Fibroblast of the conjunctiva (primary cell): ENCODE measurements at regions not wholly inside any gene's neighbourhood (a gene's known extent, or its start where the extent isn't known, plus 50 kb on each side); places are given as distances from the start of the nearest gene placed in this dataset.
A peak's percentile ranks its signal among the peaks of the same experiment; 100 is the strongest.
"Not testable (repeated sequence)": the region's sequence is repeated elsewhere in the genome, so short reads cannot be mapped to it uniquely, and the experiment has no call there.

Experiments used
- DNase-seq: peaks from one replicate; pipeline ENCODE4 v3.0.0-alpha.2; 2010; ENCODE audit warnings: low read depth

- no peak for DNase-seq
These were observed 284.5 kb upstream of the POU5F2 start for GRCh38 chr5:94025788-94026473.

GRCh38 chr5:94024620-94025019 lies 283.2 kb upstream of the POU5F2 start:
- DNase-seq, result no peak

- no peak for DNase-seq
These were observed 282.7 kb upstream of the POU5F2 start for GRCh38 chr5:94024101-94024500.

GRCh38 chr5:94021246-94021645 lies 279.8 kb upstream of the POU5F2 start:
- DNase-seq, result no peak

- no peak for DNase-seq
These were observed 276.2 kb upstream of the POU5F2 start for GRCh38 chr5:94017579-94017978.

GRCh38 chr5:94010814-94011213 lies 269.4 kb upstream of the POU5F2 start:
- DNase-seq, result no peak

- DNase-seq, result no peak
These were observed 267.8 kb upstream of the POU5F2 start for GRCh38 chr5:94009161-94009560.

GRCh38 chr5:93998951-93999455 lies 257.6 kb upstream of the POU5F2 start:
- DNase-seq, result no peak

GRCh38 chr5:93997562-93997961 lies 256.2 kb upstream of the POU5F2 start:
- DNase-seq, result no peak

GRCh38 chr5:93995126-93995621 lies 253.8 kb upstream of the POU5F2 start:
- peak; percentile 20 for DNase-seq

- no peak for DNase-seq
These were observed 251.8 kb upstream of the POU5F2 start for GRCh38 chr5:93993161-93993560.

GRCh38 chr5:93990504-93991070 lies 249.2 kb upstream of the POU5F2 start:
- DNase-seq, result no peak

GRCh38 chr5:93985940-93986570 lies 244.7 kb upstream of the POU5F2 start:
- DNase-seq, result not testable (repeated sequence)

- no peak for DNase-seq
These were observed 236.8 kb upstream of the POU5F2 start for GRCh38 chr5:93978222-93978621.

- no peak for DNase-seq
These were observed 226.5 kb upstream of the POU5F2 start for GRCh38 chr5:93967923-93968322.

- DNase-seq, result no peak
These were observed 223.0 kb upstream of the POU5F2 start for GRCh38 chr5:93964421-93964820.

- no peak for DNase-seq
These were observed 218.6 kb upstream of the POU5F2 start for GRCh38 chr5:93960042-93960441.

GRCh38 chr5:93956006-93956405 lies 214.6 kb upstream of the POU5F2 start:
- no peak for DNase-seq

- no peak for DNase-seq
These were observed 213.1 kb upstream of the POU5F2 start for GRCh38 chr5:93954421-93955069.

- no peak for DNase-seq
These were observed 212.0 kb upstream of the POU5F2 start for GRCh38 chr5:93953442-93953841.

- DNase-seq, result no peak
These were observed 200.5 kb upstream of the POU5F2 start for GRCh38 chr5:93941897-93942296.

- not testable (repeated sequence) for DNase-seq
These were observed 191.9 kb upstream of the POU5F2 start for GRCh38 chr5:93933269-93933668.

GRCh38 chr5:93930098-93930497 lies 188.7 kb upstream of the POU5F2 start:
- no peak for DNase-seq
